Right lobe of liver (tissue), 6 donors: ENCODE measurements at regions not wholly inside any gene's neighbourhood (a gene's known extent, or its start where the extent isn't known, plus 50 kb on each side); places are given as distances from the start of the nearest gene placed in this dataset.

Experiments
- ATAC-seq, 4 donors: fragments of 200-7000 bp; cut with Tn5 transposase; one replicate each; pipeline ENCODE4 v1.9.1; 2020; ENCODE audit warnings: mild to moderate bottlenecking in 4 of 4, moderate library complexity in 4 of 4
- DNase-seq, 3 donors: peaks; one replicate each; pipeline ENCODE4 v3.0.0-alpha.2; 2020
- H3K27ac ChIP-seq, 3 donors: fragments of 200-600 bp; one replicate each; pipeline ENCODE4 v1.8.0; 2022
- H3K27me3 ChIP-seq, 2 donors: fragments of 200-600 bp; one replicate each; pipeline ENCODE4 v1.8.0; 2022
- H3K36me3 ChIP-seq, 4 donors: fragments of 200-600 bp; sonication (generic) in 1 of 4; one replicate each; pipeline versions ENCODE4 v1.5.1 to v1.8.0; 2017 to 2022; ENCODE audit warnings: control low read depth in 1 of 4
- H3K4me1 ChIP-seq, 4 donors: fragments of 200-600 bp; sonication (generic) in 1 of 4; one replicate each; pipeline versions ENCODE4 v1.5.1 to v1.8.0; 2017 to 2022; ENCODE audit warnings: control low read depth in 1 of 4
- H3K4me3 ChIP-seq, 3 donors: fragments of 200-600 bp; one replicate each; pipeline ENCODE4 v1.8.0; 2022
- H3K9me3 ChIP-seq, 4 donors: fragments of 200-600 bp; sonication (generic) in 1 of 4; one replicate each; pipeline versions ENCODE4 v1.5.1 to v1.8.0; 2017 to 2022; ENCODE audit warnings: control low read depth in 1 of 4
- CTCF ChIP-seq, 4 donors: fragments of 200-600 bp in 3 of 4; fragments of 450-650 bp in 1 of 4; IDR thresholded peaks; one replicate each; pipeline versions ENCODE4 v1.5.1 to v1.8.0; 2016 to 2022; ENCODE audit warnings: antibody characterized with exemption in 4 of 4, mild to moderate bottlenecking in 2 of 4
- POLR2A ChIP-seq: fragments of 450-650 bp; IDR thresholded peaks from one replicate; pipeline ENCODE4 v1.6.1; 2017; ENCODE audit warnings: antibody characterized with exemption, mild to moderate bottlenecking
- WGBS: methylation state at CpG from one replicate; pipeline ENCODE4 v1.1.6; 2018; ENCODE audit warnings: low coverage, low lambda C conversion rate; ENCODE audit not compliant: insufficient coverage; ENCODE audit errors: missing lambda C conversion rate; 5-methylcytosine and 5-hydroxymethylcytosine counted together
- intact Hi-C, 2 donors: fragments of 100-400 bp; cut with DNase I; formaldehyde crosslinking; loops; one replicate each; pipeline versions ENCODE4 v1.11.2 to v1.14.1; 2022
- donor health status: DM: no; HTN: yes; CAD: no.
- donor health status: DM: no; HTN: no; CAD: no.
- donor health status: DM: no; HTN: no; CAD: no.
- donor health status: DM: no; HTN: yes; CAD: no.
- donor health status: DM: no; HTN: yes; CAD: no.

GRCh38 chr6:22124756-22125155, 172.1 kb downstream of the PRL start:
- Histone ChIP-seq H3K4me1 (no peaks in the 10 kb centered on the region), H3K27ac (no peak overlapping the region), H3K27me3 (no peaks in the 10 kb centered on the region), H3K36me3 (no peaks in the 10 kb centered on the region), H3K4me3 (no peak overlapping the region), H3K9me3 (peaks cover 0 to 7% (median 0%) of the 10 kb centered on the region in 4 donors)
- 82% methylated on average over 2 of the region's 2 CpGs for WGBS
- intact Hi-C loops, result no loop called here
- TF ChIP-seq CTCF (IDR thresholded peaks at IDR 0.05), result no peak
- TF ChIP-seq POLR2A, result no peak
- no peak for DNase-seq
- ATAC-seq, result no peak

- no peak for TF ChIP-seq POLR2A
- TF ChIP-seq CTCF (IDR thresholded peaks at IDR 0.05), result no peak
- Histone ChIP-seq H3K9me3 (peaks cover 0 to 7% (median 0%) of the 10 kb centered on the region in 4 donors), H3K4me1 (no peaks in the 10 kb centered on the region), H3K36me3 (no peaks in the 10 kb centered on the region), H3K27me3 (no peaks in the 10 kb centered on the region), H3K4me3 (no peak overlapping the region), H3K27ac (no peak overlapping the region)
- WGBS, result 75% methylated on average over 1 of the region's 1 CpG
- intact Hi-C loops, result no loop called here
- DNase-seq (no peak), ATAC-seq (no peak)
These were observed 169.9 kb downstream of the PRL start for GRCh38 chr6:22126910-22127309.

GRCh38 chr6:22129751-22130150, 167.1 kb downstream of the PRL start:
- no peaks in the 10 kb centered on the region for H3K4me1 ChIP-seq
- no peaks in the 10 kb centered on the region for H3K36me3 ChIP-seq
- no peak overlapping the region for H3K27ac ChIP-seq
- DNase-seq (no peak), ATAC-seq (no peak)
- WGBS, result 76% methylated on average over 3 of the region's 3 CpGs
- TF ChIP-seq CTCF (IDR thresholded peaks at IDR 0.05), result no peak
- TF ChIP-seq POLR2A, result no peak
- peaks cover 0 to 7% (median 0%) of the 10 kb centered on the region in 4 donors for H3K9me3 ChIP-seq
- intact Hi-C loops, result no loop called here
- no peak overlapping the region for H3K4me3 ChIP-seq
- no peaks in the 10 kb centered on the region for H3K27me3 ChIP-seq

GRCh38 chr6:22132656-22133055, 164.2 kb downstream of the PRL start:
- Histone ChIP-seq H3K27ac (no peak overlapping the region), H3K4me1 (no peaks in the 10 kb centered on the region), H3K36me3 (no peaks in the 10 kb centered on the region), H3K4me3 (no peak overlapping the region), H3K9me3 (no peaks in the 10 kb centered on the region), H3K27me3 (no peaks in the 10 kb centered on the region)
- DNase-seq (no peak), ATAC-seq (no peak)
- WGBS, result 80% methylated on average over 2 of the region's 2 CpGs
- TF ChIP-seq CTCF (IDR thresholded peaks at IDR 0.05) (no peak), POLR2A (no peak)
- intact Hi-C loops, result no loop called here

- no peaks in the 10 kb centered on the region for H3K4me1 ChIP-seq
- no peak for ATAC-seq
- H3K9me3 ChIP-seq, result no peaks in the 10 kb centered on the region
- H3K36me3 ChIP-seq, result no peaks in the 10 kb centered on the region
- no peaks in the 10 kb centered on the region for H3K27me3 ChIP-seq
- WGBS, result 60% methylated on average over 4 of the region's 4 CpGs
- no peak overlapping the region for H3K27ac ChIP-seq
- intact Hi-C loops, result no loop called here
- H3K4me3 ChIP-seq, result no peak overlapping the region
- TF ChIP-seq CTCF (IDR thresholded peaks at IDR 0.05), result no peak
- TF ChIP-seq POLR2A, result no peak
- DNase-seq, result no peak
These were observed 163.5 kb downstream of the PRL start for GRCh38 chr6:22133357-22133756.
